ENCODE measurements at regions not wholly inside any gene's neighbourhood (a gene's known extent, or its start where the extent isn't known, plus 50 kb on each side); places are given as distances from the start of the nearest gene placed in this dataset.

GRCh38 chr2:216320852-216321251 lies 51.4 kb downstream of the MARCHF4 start:
- H3K4me3 ChIP-seq (ENCODE audit: low read depth, low read length), result no peak overlapping the region
- no peak for DNase-seq (ENCODE audit: low read depth)

GRCh38 chr2:216319771-216320170 lies 52.5 kb downstream of the MARCHF4 start:
- H3K4me3 ChIP-seq (ENCODE audit: low read depth, low read length), result no peak overlapping the region
- no peak for DNase-seq (ENCODE audit: low read depth)

- no peak for DNase-seq (ENCODE audit: low read depth)
- H3K4me3 ChIP-seq (ENCODE audit: low read depth, low read length), result no peak overlapping the region
Measured at GRCh38 chr2:216318521-216318874, 53.8 kb downstream of the MARCHF4 start.

GRCh38 chr2:216317831-216318520 lies 54.3 kb downstream of the MARCHF4 start:
- no peak for DNase-seq (ENCODE audit: low read depth)
- H3K4me3 ChIP-seq (ENCODE audit: low read depth, low read length), result no peak overlapping the region

GRCh38 chr2:216316743-216317142 lies 55.5 kb downstream of the MARCHF4 start:
- no peak overlapping the region for H3K4me3 ChIP-seq (ENCODE audit: low read depth, low read length)
- no peak for DNase-seq (ENCODE audit: low read depth)

- no peak overlapping the region for H3K4me3 ChIP-seq (ENCODE audit: low read depth, low read length)
- no peak for DNase-seq (ENCODE audit: low read depth)
Measured at GRCh38 chr2:216315802-216316603, 56.3 kb downstream of the MARCHF4 start.

GRCh38 chr2:216312441-216312840 lies 59.8 kb downstream of the MARCHF4 start:
- no peak for DNase-seq (ENCODE audit: low read depth)
- H3K4me3 ChIP-seq (ENCODE audit: low read depth, low read length), result no peak overlapping the region

- no peak for DNase-seq (ENCODE audit: low read depth)
- no peak overlapping the region for H3K4me3 ChIP-seq (ENCODE audit: low read depth, low read length)
Measured at GRCh38 chr2:216308576-216308975, 63.7 kb downstream of the MARCHF4 start.

- no peak for DNase-seq (ENCODE audit: low read depth)
- H3K4me3 ChIP-seq (ENCODE audit: low read depth, low read length), result no peak overlapping the region
Measured at GRCh38 chr2:216307496-216307895, 64.8 kb downstream of the MARCHF4 start.

- no peak for DNase-seq (ENCODE audit: low read depth)
- no peak overlapping the region for H3K4me3 ChIP-seq (ENCODE audit: low read depth, low read length)
Measured at GRCh38 chr2:216306868-216307267, 65.4 kb downstream of the MARCHF4 start.

- no peak overlapping the region for H3K4me3 ChIP-seq (ENCODE audit: low read depth, low read length)
- no peak for DNase-seq (ENCODE audit: low read depth)
Measured at GRCh38 chr2:216305574-216305973, 66.7 kb downstream of the MARCHF4 start.

GRCh38 chr2:216302981-216303676 lies 69.2 kb downstream of the MARCHF4 start:
- DNase-seq (ENCODE audit: low read depth), result no peak
- H3K4me3 ChIP-seq (ENCODE audit: low read depth, low read length), result no peak overlapping the region

- H3K4me3 ChIP-seq (ENCODE audit: low read depth, low read length), result no peak overlapping the region
- DNase-seq (ENCODE audit: low read depth), result no peak
Measured at GRCh38 chr2:216300906-216301305, 71.4 kb downstream of the MARCHF4 start.

- DNase-seq (ENCODE audit: low read depth), result no peak
- H3K4me3 ChIP-seq (ENCODE audit: low read depth, low read length), result no peak overlapping the region
Measured at GRCh38 chr2:216299588-216299987, 72.7 kb downstream of the MARCHF4 start.

- H3K4me3 ChIP-seq (ENCODE audit: low read depth, low read length), result no peak overlapping the region
- peak; percentile 56 for DNase-seq (ENCODE audit: low read depth)
Measured at GRCh38 chr2:216298719-216299495, 73.4 kb downstream of the MARCHF4 start.

- H3K4me3 ChIP-seq (ENCODE audit: low read depth, low read length), result no peak overlapping the region
- no peak for DNase-seq (ENCODE audit: low read depth)
Measured at GRCh38 chr2:216296856-216297255, 75.4 kb downstream of the MARCHF4 start.

GRCh38 chr2:216294305-216294704 lies 78.0 kb downstream of the MARCHF4 start:
- DNase-seq (ENCODE audit: low read depth), result no peak
- H3K4me3 ChIP-seq (ENCODE audit: low read depth, low read length), result no peak overlapping the region

GRCh38 chr2:216293883-216294282 lies 78.4 kb downstream of the MARCHF4 start:
- H3K4me3 ChIP-seq (ENCODE audit: low read depth, low read length), result no peak overlapping the region
- DNase-seq (ENCODE audit: low read depth), result no peak

- no peak overlapping the region for H3K4me3 ChIP-seq (ENCODE audit: low read depth, low read length)
- DNase-seq (ENCODE audit: low read depth), result no peak
Measured at GRCh38 chr2:216292886-216293301, 79.4 kb downstream of the MARCHF4 start.

- DNase-seq (ENCODE audit: low read depth), result no peak
- no peak overlapping the region for H3K4me3 ChIP-seq (ENCODE audit: low read depth, low read length)
Measured at GRCh38 chr2:216292475-216292874, 79.8 kb downstream of the MARCHF4 start.

All from skeletal muscle cell (primary cell).